ENCODE measurements at regions not wholly inside any gene's neighbourhood (a gene's known extent, or its start where the extent isn't known, plus 50 kb on each side); places are given as distances from the start of the nearest gene placed in this dataset.

DNA sequence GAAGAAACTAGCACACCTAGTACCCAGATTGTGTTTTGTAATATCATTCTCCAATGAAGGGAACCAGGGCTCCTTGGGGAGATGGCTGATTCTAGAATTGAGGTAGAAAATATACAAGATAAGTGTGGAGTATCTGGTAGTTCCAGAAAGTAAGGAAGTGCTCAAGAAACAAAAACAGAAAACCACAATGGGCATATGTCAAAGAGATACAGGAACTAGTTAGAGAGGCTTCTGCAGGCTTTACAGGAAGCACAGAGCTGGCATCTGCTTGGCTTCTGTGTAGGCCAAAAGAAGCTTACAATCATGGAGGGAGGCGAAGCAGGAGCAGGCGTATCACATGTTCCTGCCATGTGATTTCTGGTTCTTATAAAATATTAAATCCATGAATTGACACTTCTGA lies 105.7 kb upstream of the TMEM161B start:
- intact Hi-C loops (cut with DNase I) = no loop called here
- Histone ChIP-seq H3K36me3 (no peaks in the 10 kb centered on the region), H3K4me1 (no peaks in the 10 kb centered on the region), H3K27me3 (no peaks in the 10 kb centered on the region), H3K4me3 (no peak overlapping the region), H3K27ac (no peak overlapping the region), H3K9me3 (no peaks in the 10 kb centered on the region)
- ATAC-seq (no peak), DNase-seq (no peak)
- TF ChIP-seq, protein P1, sequence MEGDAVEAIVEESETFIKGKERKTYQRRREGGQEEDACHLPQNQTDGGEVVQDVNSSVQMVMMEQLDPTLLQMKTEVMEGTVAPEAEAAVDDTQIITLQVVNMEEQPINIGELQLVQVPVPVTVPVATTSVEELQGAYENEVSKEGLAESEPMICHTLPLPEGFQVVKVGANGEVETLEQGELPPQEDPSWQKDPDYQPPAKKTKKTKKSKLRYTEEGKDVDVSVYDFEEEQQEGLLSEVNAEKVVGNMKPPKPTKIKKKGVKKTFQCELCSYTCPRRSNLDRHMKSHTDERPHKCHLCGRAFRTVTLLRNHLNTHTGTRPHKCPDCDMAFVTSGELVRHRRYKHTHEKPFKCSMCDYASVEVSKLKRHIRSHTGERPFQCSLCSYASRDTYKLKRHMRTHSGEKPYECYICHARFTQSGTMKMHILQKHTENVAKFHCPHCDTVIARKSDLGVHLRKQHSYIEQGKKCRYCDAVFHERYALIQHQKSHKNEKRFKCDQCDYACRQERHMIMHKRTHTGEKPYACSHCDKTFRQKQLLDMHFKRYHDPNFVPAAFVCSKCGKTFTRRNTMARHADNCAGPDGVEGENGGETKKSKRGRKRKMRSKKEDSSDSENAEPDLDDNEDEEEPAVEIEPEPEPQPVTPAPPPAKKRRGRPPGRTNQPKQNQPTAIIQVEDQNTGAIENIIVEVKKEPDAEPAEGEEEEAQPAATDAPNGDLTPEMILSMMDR (IDR thresholded peaks at IDR 0.05) = no peak

DNA sequence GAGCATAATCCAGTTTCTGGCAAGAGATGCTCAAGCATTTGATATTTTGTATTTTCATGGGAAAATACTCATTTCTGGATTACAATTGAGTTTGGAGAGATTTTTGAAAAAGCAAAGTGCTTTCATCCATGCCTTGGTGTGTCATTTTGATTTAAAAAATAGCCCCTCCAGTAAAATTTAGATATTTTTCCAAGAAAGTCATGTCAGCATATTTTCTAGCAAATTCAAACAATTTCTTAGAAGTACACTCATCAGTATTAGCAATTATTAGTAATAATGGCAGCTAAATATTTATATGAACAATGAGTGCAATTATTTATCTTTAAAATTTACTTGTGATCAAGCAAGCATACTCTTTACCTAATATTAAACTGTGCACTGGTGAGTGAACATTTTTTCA lies 102.2 kb upstream of the TMEM161B start:
- no peak overlapping the region for H3K27ac ChIP-seq
- TF ChIP-seq, protein P1 (IDR thresholded peaks at IDR 0.05) = no peak
- H3K27me3 ChIP-seq = no peaks in the 10 kb centered on the region
- no peak for ATAC-seq
- no peaks in the 10 kb centered on the region for H3K9me3 ChIP-seq
- H3K36me3 ChIP-seq = no peaks in the 10 kb centered on the region
- H3K4me1 ChIP-seq = no peaks in the 10 kb centered on the region
- H3K4me3 ChIP-seq = no peak overlapping the region
- intact Hi-C loops (cut with DNase I) = no loop called here
- no peak for DNase-seq

DNA sequence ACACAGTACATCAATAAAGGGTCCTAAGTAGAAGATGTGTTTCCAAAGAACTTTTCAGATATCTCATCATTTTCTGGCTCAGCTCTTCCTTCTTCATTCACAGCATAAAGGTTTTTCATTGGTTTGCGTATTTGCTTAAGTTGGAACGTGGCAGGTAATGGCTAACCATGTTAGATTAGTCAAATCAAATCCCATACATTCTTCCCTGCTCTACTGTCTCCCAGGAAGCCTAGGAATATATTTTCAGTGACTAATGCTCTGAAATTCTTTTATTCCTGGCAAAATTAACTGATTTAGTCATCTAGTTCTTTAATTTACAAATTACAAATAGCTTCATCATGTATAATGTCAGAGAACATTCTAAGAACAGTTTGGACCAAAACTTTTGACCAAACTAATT lies 99.6 kb upstream of the TMEM161B start:
- no peak for DNase-seq
- Histone ChIP-seq H3K27ac (no peak overlapping the region), H3K27me3 (no peaks in the 10 kb centered on the region), H3K4me1 (no peaks in the 10 kb centered on the region), H3K36me3 (no peaks in the 10 kb centered on the region), H3K4me3 (no peak overlapping the region), H3K9me3 (no peaks in the 10 kb centered on the region)
- ATAC-seq = no peak
- intact Hi-C loops (cut with DNase I) = no loop called here
- TF ChIP-seq, protein P1 (IDR thresholded peaks at IDR 0.05) = no peak

DNA sequence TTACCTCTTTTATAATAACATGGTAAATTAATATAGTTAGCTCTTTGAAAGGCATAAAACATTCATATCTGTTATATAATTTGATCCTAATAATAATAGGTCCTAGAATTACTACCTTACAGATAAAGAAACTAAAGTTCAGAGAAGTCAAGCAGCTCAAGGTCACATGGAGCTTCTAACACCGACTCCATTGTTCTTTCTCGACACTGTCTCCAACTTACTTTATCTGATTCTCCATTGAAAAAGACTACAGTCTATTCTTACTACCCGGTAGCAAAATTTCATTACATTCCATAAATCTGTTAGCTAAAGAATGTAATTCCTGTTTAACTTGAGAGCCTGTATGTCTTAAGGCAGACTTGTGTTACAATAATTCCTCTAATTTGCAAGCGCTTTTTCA lies 96.3 kb upstream of the TMEM161B start:
- ATAC-seq (no peak), DNase-seq (no peak)
- TF ChIP-seq, protein P1 (IDR thresholded peaks at IDR 0.05) = no peak
- Histone ChIP-seq H3K36me3 (no peaks in the 10 kb centered on the region), H3K4me1 (no peaks in the 10 kb centered on the region), H3K9me3 (no peaks in the 10 kb centered on the region), H3K27me3 (no peaks in the 10 kb centered on the region), H3K27ac (no peak overlapping the region), H3K4me3 (no peak overlapping the region)
- intact Hi-C loops (cut with DNase I) = no loop called here

DNA sequence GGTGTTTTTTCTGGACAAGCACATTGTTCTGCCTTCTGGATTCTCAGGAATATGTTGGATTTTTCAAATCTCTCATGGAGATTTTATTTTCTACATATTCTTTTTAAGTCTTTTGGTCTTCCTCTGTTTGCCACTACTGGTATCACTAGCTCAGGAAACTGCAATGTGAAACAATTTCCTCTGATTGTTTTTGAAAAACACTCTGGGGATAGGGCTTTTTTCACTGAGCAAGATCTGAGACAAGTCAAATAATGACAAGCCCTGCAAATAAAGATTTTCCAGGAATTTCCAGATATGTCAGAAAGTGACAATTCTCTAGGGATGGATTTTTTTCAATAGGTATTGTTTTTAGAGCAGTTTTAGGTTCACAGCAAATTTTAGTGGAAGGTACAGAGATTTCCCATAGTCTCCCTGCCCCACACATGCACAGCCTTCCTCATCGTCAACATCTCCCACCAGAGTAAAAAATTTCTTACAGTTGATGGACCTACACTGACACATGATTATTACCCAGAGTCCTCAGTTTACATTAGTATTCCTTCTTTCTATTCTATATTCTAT lies 86.9 kb upstream of the TMEM161B start:
- Histone ChIP-seq H3K4me1 (no peaks in the 10 kb centered on the region), H3K27me3 (no peaks in the 10 kb centered on the region), H3K9me3 (no peaks in the 10 kb centered on the region), H3K27ac (no peak overlapping the region), H3K4me3 (no peak overlapping the region), H3K36me3 (no peaks in the 10 kb centered on the region)
- DNase-seq (no peak), ATAC-seq (no peak)
- TF ChIP-seq, protein P1 (IDR thresholded peaks at IDR 0.05) = no peak
- intact Hi-C loops (cut with DNase I) = no loop called here

DNA sequence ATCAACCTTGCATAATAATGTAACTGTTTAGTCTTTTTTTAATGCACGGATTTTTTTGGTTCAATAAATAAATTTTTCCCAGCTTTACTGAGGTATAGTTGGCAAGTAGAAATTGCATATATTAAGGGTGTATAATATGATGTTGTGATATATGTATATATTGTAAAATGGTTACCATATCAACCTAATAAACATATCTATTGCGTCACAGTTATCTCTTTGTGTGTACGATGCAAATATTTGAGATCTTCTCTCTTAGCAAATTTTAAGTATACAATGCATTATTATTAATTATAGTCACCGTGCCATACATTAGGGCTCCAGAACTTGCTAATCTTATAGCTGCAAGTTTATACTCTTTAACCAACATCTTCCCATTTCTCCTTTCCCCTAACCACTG lies 57.2 kb upstream of the TMEM161B start:
- DNase-seq (no peak), ATAC-seq (no peak)
- TF ChIP-seq, protein P1 (IDR thresholded peaks at IDR 0.05) = no peak
- no peak overlapping the region for H3K4me3 ChIP-seq
- H3K27me3 ChIP-seq = no peaks in the 10 kb centered on the region
- no peak overlapping the region for H3K27ac ChIP-seq
- intact Hi-C loops (cut with DNase I) = no loop called here
- no peaks in the 10 kb centered on the region for H3K9me3 ChIP-seq
- no peaks in the 10 kb centered on the region for H3K4me1 ChIP-seq
- H3K36me3 ChIP-seq = no peaks in the 10 kb centered on the region
